C4-2B (cell line): ENCODE measurements at regions not wholly inside any gene's neighbourhood (a gene's known extent, or its start where the extent isn't known, plus 50 kb on each side); places are given as distances from the start of the nearest gene placed in this dataset.

Source experiments
- ZFX ChIP-seq: fragments of 450-650 bp; IDR thresholded peaks from 2 replicates; pipeline ENCODE4 v1.6.1; 2017
- TF ChIP-seq, protein P1 (sequence below): fragments of 450-650 bp; conservative IDR thresholded peaks from 2 replicates; pipeline ENCODE4 v1.5.1; 2017; ENCODE audit warnings: mild to moderate bottlenecking

- TF ChIP-seq, protein P1, sequence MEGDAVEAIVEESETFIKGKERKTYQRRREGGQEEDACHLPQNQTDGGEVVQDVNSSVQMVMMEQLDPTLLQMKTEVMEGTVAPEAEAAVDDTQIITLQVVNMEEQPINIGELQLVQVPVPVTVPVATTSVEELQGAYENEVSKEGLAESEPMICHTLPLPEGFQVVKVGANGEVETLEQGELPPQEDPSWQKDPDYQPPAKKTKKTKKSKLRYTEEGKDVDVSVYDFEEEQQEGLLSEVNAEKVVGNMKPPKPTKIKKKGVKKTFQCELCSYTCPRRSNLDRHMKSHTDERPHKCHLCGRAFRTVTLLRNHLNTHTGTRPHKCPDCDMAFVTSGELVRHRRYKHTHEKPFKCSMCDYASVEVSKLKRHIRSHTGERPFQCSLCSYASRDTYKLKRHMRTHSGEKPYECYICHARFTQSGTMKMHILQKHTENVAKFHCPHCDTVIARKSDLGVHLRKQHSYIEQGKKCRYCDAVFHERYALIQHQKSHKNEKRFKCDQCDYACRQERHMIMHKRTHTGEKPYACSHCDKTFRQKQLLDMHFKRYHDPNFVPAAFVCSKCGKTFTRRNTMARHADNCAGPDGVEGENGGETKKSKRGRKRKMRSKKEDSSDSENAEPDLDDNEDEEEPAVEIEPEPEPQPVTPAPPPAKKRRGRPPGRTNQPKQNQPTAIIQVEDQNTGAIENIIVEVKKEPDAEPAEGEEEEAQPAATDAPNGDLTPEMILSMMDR = no peak
- no peak for TF ChIP-seq ZFX
Observed at GRCh38 chr3:44019736-44020135, 221.9 kb upstream of the TOPAZ1 start.
